HCT116 (cell line): ENCODE measurements at regions not wholly inside any gene's neighbourhood (a gene's known extent, or its start where the extent isn't known, plus 50 kb on each side); places are given as distances from the start of the nearest gene placed in this dataset.

Experiments used
- ATAC-seq: fragments of 200-7000 bp; cut with Tn5 transposase; 2 replicates; pipeline ENCODE4 v1.9.1; 2020; ENCODE audit warnings: mild to moderate bottlenecking, moderate library complexity
- BruUV-seq: library from RNA; stranded (reverse); fragments of 400-500 nt; replicated peaks from 2 replicates; lab custom pipeline; 2021; lab: Mats Ljungman, UMichigan
- CTCF ChIA-PET: fragments of 300-600 bp; sonication (Branson Sonifier 250); formaldehyde crosslinking; loops from one replicate; lab custom pipeline; 2021; ENCODE audit warnings: antibody characterized with exemption; lab: Charles Lee
- POLR2A ChIA-PET: fragments of 300-600, 350-600 bp; sonication (Branson Sonifier 250); formaldehyde crosslinking; loops from one replicate; lab custom pipeline; 2021; ENCODE audit warnings: antibody characterized with exemption; lab: Charles Lee
- RAD21 ChIA-PET, 2 experiments: fragments of 300-600 bp; sonication (Branson Sonifier 250); formaldehyde crosslinking; loops; one replicate each; lab custom pipeline; 2023; ENCODE audit warnings: low total read pairs in 2 of 2; ENCODE audit not compliant: uncharacterized antibody in 2 of 2, unreplicated experiment in 2 of 2, low non-redundant PET in 1 of 2; lab: Charles Lee
- DNase-seq: peaks from one replicate; pipeline ENCODE4 v3.0.0-alpha.2; 2010; ENCODE audit warnings: low read depth, low spot score
- H2AFZ ChIP-seq: fragments of 200-600 bp; shearing (Covaris generic), sonication (generic); 2 replicates; pipeline ENCODE4 v1.6.1; 2017; ENCODE audit warnings: low read depth, mixed run types, mixed read lengths, antibody characterized with exemption, low read length; ENCODE audit not compliant: poor library complexity, severe bottlenecking
- H3K27ac ChIP-seq: 2 replicates; pipeline ENCODE4 v1.5.1; 2012; ENCODE audit warnings: low read depth, low read length
- H3K27me3 ChIP-seq: fragments of 200-600 bp; sonication (generic); 2 replicates; pipeline ENCODE4 v1.6.1; 2016; ENCODE audit warnings: mixed run types, low read length, mixed read lengths; ENCODE audit not compliant: insufficient read depth
- H3K36me3 ChIP-seq, 2 experiments: fragments of 200-500 bp in 1 of 2; fragments of 200-600 bp in 1 of 2; sonication (Bioruptor generic) in 1 of 2; sonication (generic) in 1 of 2; 2 replicates each; pipeline versions ENCODE4 v1.5.1 to v1.6.1; 2014 to 2016; ENCODE audit warnings: low read length in 2 of 2, inconsistent platforms in 1 of 2, mixed read lengths in 1 of 2, mixed run types in 1 of 2; ENCODE audit not compliant: insufficient read depth in 2 of 2, control insufficient read depth in 1 of 2
- H3K4me1 ChIP-seq, 2 experiments: fragments of 200-600 bp in 1 of 2; sonication (generic) in 1 of 2; 2 replicates each; pipeline versions ENCODE4 v1.5.1 to v1.6.1; 2012 to 2017; ENCODE audit warnings: low read length in 2 of 2, inconsistent platforms in 1 of 2, mild to moderate bottlenecking in 1 of 2, mixed read lengths in 1 of 2, mixed run types in 1 of 2, moderate library complexity in 1 of 2; ENCODE audit not compliant: insufficient read depth in 2 of 2, control insufficient read depth in 1 of 2
- H3K4me2 ChIP-seq: fragments of 200-600 bp; sonication (generic); 2 replicates; pipeline ENCODE4 v1.6.1; 2017; ENCODE audit warnings: mixed run types, low read length, mixed read lengths
- H3K4me3 ChIP-seq, 2 experiments: fragments of 200-600 bp in 1 of 2; sonication (generic) in 1 of 2; replicated peaks in 1 of 2; 2 replicates each; pipeline ENCODE4 v1.5.1; 2011 to 2016; ENCODE audit warnings: low read length in 2 of 2, control low read depth in 1 of 2, low read depth in 1 of 2, mild to moderate bottlenecking in 1 of 2, mixed read lengths in 1 of 2, mixed run types in 1 of 2
- H3K79me2 ChIP-seq: fragments of 200-600 bp; sonication (generic); 2 replicates; pipeline ENCODE4 v1.6.1; 2017; ENCODE audit warnings: mild to moderate bottlenecking, mixed run types, low read length, moderate library complexity, mixed read lengths; ENCODE audit not compliant: insufficient read depth
- H3K9ac ChIP-seq: fragments of 200-600 bp; sonication (generic); 2 replicates; pipeline ENCODE4 v1.6.1; 2016; ENCODE audit warnings: low read length, mixed read lengths
- H3K9me2 ChIP-seq: fragments of 200-600 bp; sonication (generic), shearing (Covaris generic); 2 replicates; pipeline ENCODE4 v1.6.1; 2017; ENCODE audit warnings: mixed run types, mild to moderate bottlenecking, moderate library complexity; ENCODE audit not compliant: insufficient read depth
- H3K9me3 ChIP-seq, 2 experiments: fragments of 200-500 bp in 1 of 2; fragments of 200-600 bp in 1 of 2; sonication (Bioruptor generic) in 1 of 2; sonication (generic) in 1 of 2; 2 replicates each; pipeline ENCODE4 v1.6.1; 2014 to 2017; ENCODE audit warnings: low read length in 2 of 2, mixed read lengths in 2 of 2, inconsistent platforms in 1 of 2, low read depth in 1 of 2, mild to moderate bottlenecking in 1 of 2, mixed run types in 1 of 2, moderate library complexity in 1 of 2; ENCODE audit not compliant: control insufficient read depth in 1 of 2, insufficient read depth in 1 of 2
- H4K20me1 ChIP-seq: fragments of 200-600 bp; sonication (generic), shearing (Covaris generic); 2 replicates; pipeline ENCODE4 v1.6.1; 2017; ENCODE audit warnings: mixed run types, mild to moderate bottlenecking, moderate library complexity; ENCODE audit not compliant: insufficient read depth
- CEBPB ChIP-seq: IDR thresholded peaks from 2 replicates; pipeline ENCODE4 v1.6.1; 2012; ENCODE audit warnings: low read depth
- EGR1 ChIP-seq: IDR thresholded peaks from 2 replicates; pipeline ENCODE4 v1.6.1; 2012; ENCODE audit warnings: low read depth
- ELF1 ChIP-seq: IDR thresholded peaks from 2 replicates; pipeline ENCODE4 v1.6.1; 2012; ENCODE audit warnings: low read depth, borderline replicate concordance
- FOSL1 ChIP-seq: IDR thresholded peaks from 2 replicates; pipeline ENCODE4 v1.6.1; 2012; ENCODE audit warnings: low read depth
- MAX ChIP-seq: IDR thresholded peaks from 2 replicates; pipeline ENCODE4 v1.6.1; 2012
- POLR2A ChIP-seq: IDR thresholded peaks from 2 replicates; pipeline ENCODE4 v1.7.0; 2011; ENCODE audit warnings: borderline replicate concordance; ENCODE audit not compliant: insufficient read depth, insufficient read length; ENCODE audit errors: extremely low read depth
- POLR2AphosphoS5 ChIP-seq: IDR thresholded peaks from 2 replicates; pipeline ENCODE4 v1.6.1; 2011; ENCODE audit warnings: mild to moderate bottlenecking, low read depth, low read length, moderate library complexity
- intact Hi-C: fragments of 100-400 bp; cut with micrococcal nuclease; formaldehyde crosslinking; loops from 2 replicates; pipeline ENCODE4 v1.10.0; 2022
- TF ChIP-seq, protein P1 (sequence below), 3 experiments: fragments of 200-600 bp in 1 of 3; sonication (generic) in 1 of 3; IDR thresholded peaks in 2 of 3; conservative IDR thresholded peaks in 1 of 3; 2 replicates each; pipeline ENCODE4 v1.5.1; 2012 to 2017; ENCODE audit warnings: low read depth in 2 of 3, low read length in 2 of 3, antibody characterized with exemption in 1 of 3, borderline replicate concordance in 1 of 3, control low read depth in 1 of 3, mild to moderate bottlenecking in 1 of 3, mixed read lengths in 1 of 3, mixed run types in 1 of 3, moderate library complexity in 1 of 3; ENCODE audit not compliant: insufficient read depth in 1 of 3
- TF ChIP-seq, protein P2 (sequence below): IDR thresholded peaks from 2 replicates; pipeline ENCODE4 v1.6.1; 2012

DNA sequence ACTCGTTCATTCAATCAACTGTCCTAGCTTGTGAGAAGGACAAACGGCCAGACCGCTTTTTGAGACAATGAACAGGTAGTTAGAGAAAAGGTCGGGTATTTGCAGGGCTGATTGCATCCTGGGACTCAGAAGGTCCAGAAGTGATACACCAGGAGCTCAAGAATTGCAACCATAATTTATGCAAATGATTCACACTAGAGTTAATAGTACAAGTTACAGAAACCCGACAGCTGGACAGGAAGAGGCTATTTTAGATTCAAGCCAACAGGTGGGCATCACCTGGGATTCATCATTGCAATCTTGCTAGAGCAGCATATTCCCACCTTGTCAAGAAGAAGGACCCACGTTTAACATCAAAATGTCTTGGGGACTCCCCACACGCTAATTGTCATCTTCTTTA, 83.5 kb downstream of the TNFAIP3 start:
- Histone ChIP-seq H2AFZ (no peak overlapping the region), H3K4me3 (no peak overlapping the region), H3K79me2 (no peaks in the 10 kb centered on the region), H3K9ac (no peak overlapping the region), H3K9me3 (no peaks in the 10 kb centered on the region), H3K36me3 (no peaks in the 10 kb centered on the region)
- RAD21 ChIA-PET, result no interaction called here
- POLR2A ChIA-PET, result no interaction called here
- no TSS peak for BruUV-seq
- TF ChIP-seq ELF1 (no peak), MAX (no peak), POLR2A (no peak), POLR2AphosphoS5 (no peak)
- TF ChIP-seq, protein P1, sequence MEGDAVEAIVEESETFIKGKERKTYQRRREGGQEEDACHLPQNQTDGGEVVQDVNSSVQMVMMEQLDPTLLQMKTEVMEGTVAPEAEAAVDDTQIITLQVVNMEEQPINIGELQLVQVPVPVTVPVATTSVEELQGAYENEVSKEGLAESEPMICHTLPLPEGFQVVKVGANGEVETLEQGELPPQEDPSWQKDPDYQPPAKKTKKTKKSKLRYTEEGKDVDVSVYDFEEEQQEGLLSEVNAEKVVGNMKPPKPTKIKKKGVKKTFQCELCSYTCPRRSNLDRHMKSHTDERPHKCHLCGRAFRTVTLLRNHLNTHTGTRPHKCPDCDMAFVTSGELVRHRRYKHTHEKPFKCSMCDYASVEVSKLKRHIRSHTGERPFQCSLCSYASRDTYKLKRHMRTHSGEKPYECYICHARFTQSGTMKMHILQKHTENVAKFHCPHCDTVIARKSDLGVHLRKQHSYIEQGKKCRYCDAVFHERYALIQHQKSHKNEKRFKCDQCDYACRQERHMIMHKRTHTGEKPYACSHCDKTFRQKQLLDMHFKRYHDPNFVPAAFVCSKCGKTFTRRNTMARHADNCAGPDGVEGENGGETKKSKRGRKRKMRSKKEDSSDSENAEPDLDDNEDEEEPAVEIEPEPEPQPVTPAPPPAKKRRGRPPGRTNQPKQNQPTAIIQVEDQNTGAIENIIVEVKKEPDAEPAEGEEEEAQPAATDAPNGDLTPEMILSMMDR (IDR thresholded peaks at IDR 0.05 in 2 of 3, conservative IDR thresholded peaks at IDR 0.05 in 1 of 3; ENCODE audit: borderline replicate concordance in 1 of 3, insufficient read depth in 1 of 3, low read depth in 2 of 3, low read length in 2 of 3), result no peak
- TF ChIP-seq, protein P2, sequence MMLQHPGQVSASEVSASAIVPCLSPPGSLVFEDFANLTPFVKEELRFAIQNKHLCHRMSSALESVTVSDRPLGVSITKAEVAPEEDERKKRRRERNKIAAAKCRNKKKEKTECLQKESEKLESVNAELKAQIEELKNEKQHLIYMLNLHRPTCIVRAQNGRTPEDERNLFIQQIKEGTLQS, result no peak
- TF ChIP-seq, all 23 proteins: peak for 0
- intact Hi-C loops, result no loop called here
- Histone ChIP-seq H3K9me2 (no peaks in the 10 kb centered on the region), H3K4me2 (no peak overlapping the region), H4K20me1 (no peaks in the 10 kb centered on the region), H3K27me3 (no peaks in the 10 kb centered on the region), H3K4me1 (no peaks in the 10 kb centered on the region), H3K27ac (no peak overlapping the region)
- CTCF ChIA-PET, result interaction anchor here (1.7 kb wide), 1 partner anchor 10 kb away, joined by 4 read pairs; no protein-coding TSS in a partner anchor
- DNase-seq, result no peak
- no peak for ATAC-seq

DNA sequence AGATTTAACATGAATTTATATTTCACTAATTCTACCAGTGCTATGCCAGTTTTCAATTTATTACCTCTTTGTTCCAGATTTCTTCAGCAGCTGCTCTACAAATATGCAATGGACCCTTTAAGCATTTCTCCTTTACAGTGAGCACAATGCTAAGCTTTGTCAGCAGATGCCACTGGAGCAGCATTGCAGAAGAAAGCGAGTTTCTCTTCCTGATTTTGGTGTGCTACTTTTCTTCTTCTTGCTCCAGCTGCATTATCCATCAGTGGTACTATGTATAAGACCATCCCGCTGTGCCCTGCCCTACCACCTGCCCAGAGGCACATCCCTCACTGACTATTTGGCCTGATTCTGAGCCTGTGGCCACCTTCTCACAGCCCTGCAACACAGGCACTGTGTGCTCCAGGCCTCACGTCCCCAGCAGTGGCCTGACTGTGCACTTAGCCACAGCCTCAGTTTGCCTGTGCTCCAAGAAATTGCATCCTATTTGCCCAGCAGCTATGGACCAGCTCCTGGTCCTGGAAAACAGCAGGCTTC, 84.1 kb downstream of the TNFAIP3 start:
- RAD21 ChIA-PET, result no interaction called here
- BruUV-seq, result no TSS peak
- no peak overlapping the region for H3K4me3 ChIP-seq
- no peak overlapping the region for H3K27ac ChIP-seq
- no peaks in the 10 kb centered on the region for H3K79me2 ChIP-seq
- no peaks in the 10 kb centered on the region for H4K20me1 ChIP-seq
- H3K9me2 ChIP-seq, result no peaks in the 10 kb centered on the region
- intact Hi-C loops, result no loop called here
- no peak overlapping the region for H2AFZ ChIP-seq
- H3K4me2 ChIP-seq, result no peak overlapping the region
- H3K4me1 ChIP-seq, result no peaks in the 10 kb centered on the region
- ATAC-seq (no peak), DNase-seq (no peak)
- CTCF ChIA-PET, result interaction anchor here (1.7 kb wide), 1 partner anchor 9 kb away, joined by 4 read pairs; no protein-coding TSS in a partner anchor
- POLR2A ChIA-PET, result no interaction called here
- TF ChIP-seq POLR2A (no peak), MAX (no peak), CEBPB (no peak), FOSL1 (no peak), EGR1 (no peak)
- TF ChIP-seq, protein P2, result no peak
- TF ChIP-seq, all 23 proteins: peak for 0
- Histone ChIP-seq H3K9me3 (no peaks in the 10 kb centered on the region), H3K27me3 (no peaks in the 10 kb centered on the region), H3K9ac (no peak overlapping the region), H3K36me3 (no peaks in the 10 kb centered on the region)
